HepG2 (cell line): ENCODE measurements at regions not wholly inside any gene's neighbourhood (a gene's known extent, or its start where the extent isn't known, plus 50 kb on each side); places are given as distances from the start of the nearest gene placed in this dataset.

Experiments used
- ATAC-seq: fragments of 200-7000 bp; cut with Tn5 transposase; 3 replicates; pipeline ENCODE4 v1.9.1; 2020; ENCODE audit warnings: mild to moderate bottlenecking, moderate library complexity
- BruUV-seq: library from RNA; stranded (reverse); fragments of 400-500 nt; replicated peaks from 2 replicates; lab custom pipeline; 2021; lab: Mats Ljungman, UMichigan
- CTCF ChIA-PET: fragments of 300-600 bp; formaldehyde crosslinking; extraction: SDS; loops from one replicate; lab custom pipeline; 2021; ENCODE audit warnings: low total read pairs, inconsistent platforms, low intra/inter-chr PET ratio; lab: Yijun Ruan, JAX
- POLR2A ChIA-PET: fragments of 350-600 bp; sonication (Branson Sonifier 250); formaldehyde crosslinking; loops from one replicate; lab custom pipeline; 2020; ENCODE audit warnings: antibody characterized with exemption, inconsistent platforms; lab: Yijun Ruan, JAX
- DNase-seq: peaks from one replicate; pipeline ENCODE4 v3.0.0-alpha.2; 2015; ENCODE audit warnings: low spot score
- FAIRE-seq: peaks from 3 replicates; lab custom pipeline; 2011; peaks lifted over from hg19 to GRCh38; lab: Jason Lieb, UNC
- H2AFZ ChIP-seq: one replicate; pipeline ENCODE4 v1.6.1; 2011; ENCODE audit warnings: low read length, inconsistent platforms
- H3K27ac ChIP-seq: fragments of 300-600 bp; 3 replicates; pipeline ENCODE4 v1.8.0; 2011; ENCODE audit warnings: mixed run types, mild to moderate bottlenecking, mixed read lengths, low read length, inconsistent platforms; ENCODE audit not compliant: insufficient read depth; ENCODE audit errors: extremely low read length
- H3K27me3 ChIP-seq, 2 experiments: fragments of 200-600 bp in 1 of 2; 2 replicates in 1 of 2; 3 replicates in 1 of 2; pipeline versions ENCODE4 v1.6.0 to v1.8.0; 2011; ENCODE audit warnings: low read length in 2 of 2, mild to moderate bottlenecking in 2 of 2, moderate library complexity in 2 of 2, inconsistent platforms in 1 of 2; ENCODE audit not compliant: insufficient read depth in 2 of 2, control insufficient read depth in 1 of 2
- H3K36me3 ChIP-seq, 2 experiments: fragments of 200-600 bp in 1 of 2; replicated peaks in 1 of 2; 2 replicates in 1 of 2; 3 replicates in 1 of 2; pipeline versions ENCODE4 v1.5.1 to v1.8.0; 2011; ENCODE audit warnings: low read length in 2 of 2, inconsistent platforms in 1 of 2; ENCODE audit not compliant: insufficient read depth in 2 of 2, control insufficient read depth in 1 of 2
- H3K4me1 ChIP-seq: 2 replicates; pipeline ENCODE4 v1.5.1; 2012; ENCODE audit warnings: low read length, inconsistent platforms; ENCODE audit not compliant: insufficient read depth
- H3K4me2 ChIP-seq: 2 replicates; pipeline ENCODE4 v1.6.0; 2011; ENCODE audit warnings: low read depth, low read length, inconsistent platforms
- H3K4me3 ChIP-seq, 3 experiments: fragments of 200-600 bp in 1 of 3; sonication (generic), shearing (Covaris generic) in 1 of 3; replicated peaks in 1 of 3; 2 replicates each; pipeline ENCODE4 v1.5.1; 2011 to 2016; ENCODE audit warnings: low read length in 3 of 3, inconsistent platforms in 2 of 3, low read depth in 2 of 3, mild to moderate bottlenecking in 2 of 3, control low read depth in 1 of 3, mixed read lengths in 1 of 3; ENCODE audit not compliant: insufficient read depth in 1 of 3
- H3K79me2 ChIP-seq: one replicate; pipeline ENCODE4 v1.6.1; 2011; ENCODE audit warnings: low read length, inconsistent platforms; ENCODE audit not compliant: insufficient read depth
- H3K9ac ChIP-seq: 2 replicates; pipeline ENCODE4 v1.6.0; 2011; ENCODE audit warnings: mild to moderate bottlenecking, low read depth, low read length, inconsistent platforms; ENCODE audit not compliant: insufficient read depth
- H3K9me3 ChIP-seq: 2 replicates; pipeline ENCODE4 v1.5.1; 2012; ENCODE audit warnings: mild to moderate bottlenecking, low read length
- H4K20me1 ChIP-seq: 2 replicates; pipeline ENCODE4 v1.6.0; 2011; ENCODE audit warnings: inconsistent platforms, mild to moderate bottlenecking, low read length, moderate library complexity; ENCODE audit not compliant: insufficient read depth
- GZF1 ChIP-seq: sonication (generic); formaldehyde crosslinking; IDR thresholded peaks from 2 replicates; pipeline ENCODE4 v1.5.1; 2020; ENCODE audit warnings: mild to moderate bottlenecking, missing genetic modification reagents
- KAT8 ChIP-seq: IDR thresholded peaks from 2 replicates; pipeline ENCODE4 v1.6.1; 2016; ENCODE audit warnings: missing genetic modification reagents, missing compliant biosample characterization
- STAG1 ChIP-seq: sonication (generic); formaldehyde crosslinking; IDR thresholded peaks from 2 replicates; pipeline ENCODE4 v1.4.0; 2020; ENCODE audit warnings: missing genetic modification reagents
- U2AF1 ChIP-seq: fragments of 200-400 bp; formaldehyde crosslinking; optimal IDR thresholded peaks from 2 replicates; pipeline ENCODE3; 2017; ENCODE audit warnings: mild to moderate bottlenecking, low read depth, low read length
- ZNF256 ChIP-seq: sonication (generic); formaldehyde crosslinking; conservative IDR thresholded peaks from 2 replicates; pipeline ENCODE4 v1.4.0; 2020; ENCODE audit warnings: missing genetic modification reagents
- ZNF337 ChIP-seq: sonication (generic); formaldehyde crosslinking; IDR thresholded peaks from 2 replicates; pipeline ENCODE4 v1.5.1; 2020; ENCODE audit warnings: missing genetic modification reagents, low read depth, mild to moderate bottlenecking, borderline replicate concordance
- WGBS: methylation state at CpG from one replicate; pipeline ENCODE4 v1.1.6; 2017; ENCODE audit warnings: low lambda C conversion rate; 5-methylcytosine and 5-hydroxymethylcytosine counted together
- in situ Hi-C: cut with HindIII; loops from 2 replicates; pipeline ENCODE4 v1.10.0; 2017; ENCODE audit warnings: low pct_unique_long_range_greater_than_20kb; ENCODE audit not compliant: extremely low pct_ligation_motif_present
- intact Hi-C: fragments of 100-400 bp; cut with micrococcal nuclease; formaldehyde crosslinking; loops from one replicate; pipeline ENCODE4 v1.10.0; 2022; ENCODE audit not compliant: unreplicated experiment
- TF ChIP-seq, protein P1 (sequence below): sonication (generic); formaldehyde crosslinking; IDR thresholded peaks from 2 replicates; pipeline ENCODE4 v1.8.1; 2023; ENCODE audit warnings: missing genetic modification reagents, inconsistent platforms, borderline replicate concordance
- TF ChIP-seq, protein P2 (sequence below): sonication (generic); formaldehyde crosslinking; IDR thresholded peaks from 2 replicates; pipeline ENCODE4 v1.4.0; 2020; ENCODE audit warnings: mild to moderate bottlenecking, missing genetic modification reagents, borderline replicate concordance
- TF ChIP-seq, protein P3 (sequence below): sonication (generic); formaldehyde crosslinking; IDR thresholded peaks from one replicate; pipeline ENCODE4 v1.5.1; 2020; ENCODE audit warnings: mild to moderate bottlenecking, missing genetic modification reagents; ENCODE audit errors: not compliant biosample characterization
- TF ChIP-seq, protein P4 (sequence below): sonication (generic); formaldehyde crosslinking; IDR thresholded peaks from 2 replicates; pipeline ENCODE4 v1.4.0; 2020; ENCODE audit warnings: mild to moderate bottlenecking, low read depth, missing genetic modification reagents

DNA sequence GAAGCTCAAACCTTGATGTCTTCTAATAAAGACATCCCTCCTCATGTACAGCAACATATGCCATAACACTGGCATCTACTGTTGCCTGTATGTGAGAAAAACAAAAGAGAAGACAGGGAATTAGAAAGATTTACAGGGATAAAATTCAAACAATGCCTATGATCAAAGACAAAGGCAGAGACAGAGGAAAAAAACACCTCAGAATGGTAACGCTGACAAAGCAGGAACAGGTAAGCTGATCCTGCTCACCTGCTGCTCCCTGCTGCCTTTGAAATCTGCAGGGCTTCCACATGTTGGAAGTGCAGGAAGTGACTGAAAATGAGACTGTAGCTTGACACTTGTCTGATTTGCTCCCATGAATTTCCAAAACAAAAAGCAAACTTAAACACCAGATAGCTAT, 90.2 kb upstream of the DNAJC10 start:
- in situ Hi-C loops: no loop called here
- intact Hi-C loops: no loop called here
- ATAC-seq: no peak
- TF ChIP-seq, protein P1, sequence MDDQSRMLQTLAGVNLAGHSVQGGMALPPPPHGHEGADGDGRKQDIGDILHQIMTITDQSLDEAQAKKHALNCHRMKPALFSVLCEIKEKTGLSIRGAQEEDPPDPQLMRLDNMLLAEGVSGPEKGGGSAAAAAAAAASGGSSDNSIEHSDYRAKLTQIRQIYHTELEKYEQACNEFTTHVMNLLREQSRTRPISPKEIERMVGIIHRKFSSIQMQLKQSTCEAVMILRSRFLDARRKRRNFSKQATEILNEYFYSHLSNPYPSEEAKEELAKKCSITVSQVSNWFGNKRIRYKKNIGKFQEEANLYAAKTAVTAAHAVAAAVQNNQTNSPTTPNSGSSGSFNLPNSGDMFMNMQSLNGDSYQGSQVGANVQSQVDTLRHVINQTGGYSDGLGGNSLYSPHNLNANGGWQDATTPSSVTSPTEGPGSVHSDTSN (CRISPR knock-in tag): no peak
- TF ChIP-seq KAT8 (CRISPR knock-in tag) (no peak), U2AF1 (no peak), GZF1 (CRISPR knock-in tag) (no peak), ZNF337 (CRISPR knock-in tag) (no peak), STAG1 (CRISPR knock-in tag) (no peak), ZNF256 (CRISPR knock-in tag) (no peak)
- TF ChIP-seq, protein P2, sequence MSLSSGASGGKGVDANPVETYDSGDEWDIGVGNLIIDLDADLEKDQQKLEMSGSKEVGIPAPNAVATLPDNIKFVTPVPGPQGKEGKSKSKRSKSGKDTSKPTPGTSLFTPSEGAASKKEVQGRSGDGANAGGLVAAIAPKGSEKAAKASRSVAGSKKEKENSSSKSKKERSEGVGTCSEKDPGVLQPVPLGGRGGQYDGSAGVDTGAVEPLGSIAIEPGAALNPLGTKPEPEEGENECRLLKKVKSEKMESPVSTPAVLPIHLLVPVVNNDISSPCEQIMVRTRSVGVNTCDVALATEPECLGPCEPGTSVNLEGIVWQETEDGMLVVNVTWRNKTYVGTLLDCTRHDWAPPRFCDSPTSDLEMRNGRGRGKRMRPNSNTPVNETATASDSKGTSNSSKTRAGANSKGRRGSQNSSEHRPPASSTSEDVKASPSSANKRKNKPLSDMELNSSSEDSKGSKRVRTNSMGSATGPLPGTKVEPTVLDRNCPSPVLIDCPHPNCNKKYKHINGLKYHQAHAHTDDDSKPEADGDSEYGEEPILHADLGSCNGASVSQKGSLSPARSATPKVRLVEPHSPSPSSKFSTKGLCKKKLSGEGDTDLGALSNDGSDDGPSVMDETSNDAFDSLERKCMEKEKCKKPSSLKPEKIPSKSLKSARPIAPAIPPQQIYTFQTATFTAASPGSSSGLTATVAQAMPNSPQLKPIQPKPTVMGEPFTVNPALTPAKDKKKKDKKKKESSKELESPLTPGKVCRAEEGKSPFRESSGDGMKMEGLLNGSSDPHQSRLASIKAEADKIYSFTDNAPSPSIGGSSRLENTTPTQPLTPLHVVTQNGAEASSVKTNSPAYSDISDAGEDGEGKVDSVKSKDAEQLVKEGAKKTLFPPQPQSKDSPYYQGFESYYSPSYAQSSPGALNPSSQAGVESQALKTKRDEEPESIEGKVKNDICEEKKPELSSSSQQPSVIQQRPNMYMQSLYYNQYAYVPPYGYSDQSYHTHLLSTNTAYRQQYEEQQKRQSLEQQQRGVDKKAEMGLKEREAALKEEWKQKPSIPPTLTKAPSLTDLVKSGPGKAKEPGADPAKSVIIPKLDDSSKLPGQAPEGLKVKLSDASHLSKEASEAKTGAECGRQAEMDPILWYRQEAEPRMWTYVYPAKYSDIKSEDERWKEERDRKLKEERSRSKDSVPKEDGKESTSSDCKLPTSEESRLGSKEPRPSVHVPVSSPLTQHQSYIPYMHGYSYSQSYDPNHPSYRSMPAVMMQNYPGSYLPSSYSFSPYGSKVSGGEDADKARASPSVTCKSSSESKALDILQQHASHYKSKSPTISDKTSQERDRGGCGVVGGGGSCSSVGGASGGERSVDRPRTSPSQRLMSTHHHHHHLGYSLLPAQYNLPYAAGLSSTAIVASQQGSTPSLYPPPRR (CRISPR knock-in tag): no peak
- TF ChIP-seq, protein P3, sequence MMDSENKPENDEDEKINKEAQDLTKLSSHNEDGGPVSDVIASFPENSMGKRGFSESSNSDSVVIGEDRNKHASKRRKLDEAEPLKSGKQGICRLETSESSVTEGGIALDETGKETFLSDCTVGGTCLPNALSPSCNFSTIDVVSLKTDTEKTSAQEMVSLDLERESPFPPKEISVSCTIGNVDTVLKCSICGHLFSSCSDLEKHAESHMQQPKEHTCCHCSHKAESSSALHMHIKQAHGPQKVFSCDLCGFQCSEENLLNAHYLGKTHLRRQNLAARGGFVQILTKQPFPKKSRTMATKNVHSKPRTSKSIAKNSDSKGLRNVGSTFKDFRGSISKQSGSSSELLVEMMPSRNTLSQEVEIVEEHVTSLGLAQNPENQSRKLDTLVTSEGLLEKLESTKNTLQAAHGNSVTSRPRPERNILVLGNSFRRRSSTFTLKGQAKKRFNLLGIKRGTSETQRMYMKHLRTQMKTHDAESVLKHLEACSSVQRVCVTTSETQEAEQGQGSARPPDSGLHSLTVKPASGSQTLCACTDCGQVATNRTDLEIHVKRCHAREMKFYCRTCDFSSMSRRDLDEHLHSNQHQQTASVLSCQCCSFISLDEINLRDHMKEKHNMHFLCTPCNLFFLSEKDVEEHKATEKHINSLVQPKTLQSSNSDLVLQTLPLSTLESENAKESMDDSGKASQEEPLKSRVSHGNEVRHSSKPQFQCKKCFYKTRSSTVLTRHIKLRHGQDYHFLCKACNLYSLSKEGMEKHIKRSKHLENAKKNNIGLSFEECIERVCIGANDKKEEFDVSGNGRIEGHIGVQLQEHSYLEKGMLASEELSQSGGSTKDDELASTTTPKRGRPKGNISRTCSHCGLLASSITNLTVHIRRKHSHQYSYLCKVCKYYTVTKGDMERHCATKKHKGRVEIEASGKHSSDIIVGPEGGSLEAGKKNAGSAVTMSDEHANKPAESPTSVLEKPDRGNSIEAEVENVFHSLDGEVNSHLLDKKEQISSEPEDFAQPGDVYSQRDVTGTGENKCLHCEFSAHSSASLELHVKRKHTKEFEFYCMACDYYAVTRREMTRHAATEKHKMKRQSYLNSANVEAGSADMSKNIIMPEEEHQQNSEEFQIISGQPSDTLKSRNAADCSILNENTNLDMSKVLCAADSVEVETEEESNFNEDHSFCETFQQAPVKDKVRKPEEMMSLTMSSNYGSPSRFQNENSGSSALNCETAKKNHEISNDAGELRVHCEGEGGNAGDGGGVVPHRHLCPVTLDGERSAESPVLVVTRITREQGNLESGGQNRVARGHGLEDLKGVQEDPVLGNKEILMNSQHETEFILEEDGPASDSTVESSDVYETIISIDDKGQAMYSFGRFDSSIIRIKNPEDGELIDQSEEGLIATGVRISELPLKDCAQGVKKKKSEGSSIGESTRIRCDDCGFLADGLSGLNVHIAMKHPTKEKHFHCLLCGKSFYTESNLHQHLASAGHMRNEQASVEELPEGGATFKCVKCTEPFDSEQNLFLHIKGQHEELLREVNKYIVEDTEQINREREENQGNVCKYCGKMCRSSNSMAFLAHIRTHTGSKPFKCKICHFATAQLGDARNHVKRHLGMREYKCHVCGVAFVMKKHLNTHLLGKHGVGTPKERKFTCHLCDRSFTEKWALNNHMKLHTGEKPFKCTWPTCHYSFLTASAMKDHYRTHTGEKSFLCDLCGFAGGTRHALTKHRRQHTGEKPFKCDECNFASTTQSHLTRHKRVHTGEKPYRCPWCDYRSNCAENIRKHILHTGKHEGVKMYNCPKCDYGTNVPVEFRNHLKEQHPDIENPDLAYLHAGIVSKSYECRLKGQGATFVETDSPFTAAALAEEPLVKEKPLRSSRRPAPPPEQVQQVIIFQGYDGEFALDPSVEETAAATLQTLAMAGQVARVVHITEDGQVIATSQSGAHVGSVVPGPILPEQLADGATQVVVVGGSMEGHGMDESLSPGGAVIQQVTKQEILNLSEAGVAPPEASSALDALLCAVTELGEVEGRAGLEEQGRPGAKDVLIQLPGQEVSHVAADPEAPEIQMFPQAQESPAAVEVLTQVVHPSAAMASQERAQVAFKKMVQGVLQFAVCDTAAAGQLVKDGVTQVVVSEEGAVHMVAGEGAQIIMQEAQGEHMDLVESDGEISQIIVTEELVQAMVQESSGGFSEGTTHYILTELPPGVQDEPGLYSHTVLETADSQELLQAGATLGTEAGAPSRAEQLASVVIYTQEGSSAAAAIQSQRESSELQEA (CRISPR knock-in tag): no peak
- TF ChIP-seq, protein P4, sequence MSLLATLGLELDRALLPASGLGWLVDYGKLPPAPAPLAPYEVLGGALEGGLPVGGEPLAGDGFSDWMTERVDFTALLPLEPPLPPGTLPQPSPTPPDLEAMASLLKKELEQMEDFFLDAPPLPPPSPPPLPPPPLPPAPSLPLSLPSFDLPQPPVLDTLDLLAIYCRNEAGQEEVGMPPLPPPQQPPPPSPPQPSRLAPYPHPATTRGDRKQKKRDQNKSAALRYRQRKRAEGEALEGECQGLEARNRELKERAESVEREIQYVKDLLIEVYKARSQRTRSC (CRISPR knock-in tag): no peak
- Histone ChIP-seq H2AFZ (no peak overlapping the region), H3K27ac (no peak overlapping the region), H3K27me3 (no peaks in the 10 kb centered on the region), H3K9me3 (no peaks in the 10 kb centered on the region), H4K20me1 (no peaks in the 10 kb centered on the region), H3K4me2 (no peak overlapping the region), H3K4me3 (no peak overlapping the region), H3K79me2 (no peaks in the 10 kb centered on the region), H3K36me3 (no peaks in the 10 kb centered on the region), H3K4me1 (no peaks in the 10 kb centered on the region), H3K9ac (no peak overlapping the region)
- no peak for FAIRE-seq
- CTCF ChIA-PET: no interaction called here
- DNase-seq: no peak
- POLR2A ChIA-PET: no interaction called here
- 2% methylated on average over 1 of the region's 1 CpG for WGBS
- no TSS peak for BruUV-seq
